Activated naive CD8-positive, alpha-beta T cell treated with anti-CD3 and anti-CD28 coated beads for 36 hours (primary cell): ENCODE measurements at regions not wholly inside any gene's neighbourhood (a gene's known extent, or its start where the extent isn't known, plus 50 kb on each side); places are given as distances from the start of the nearest gene placed in this dataset.

Source experiments
- DNase-seq: peaks from one replicate; pipeline ENCODE4 v3.0.0; 2021
- H3K27ac Mint-ChIP-seq: one replicate; pipeline ENCODE4 v1.8.0; 2022; ENCODE audit warnings: mild to moderate bottlenecking, moderate library complexity, mixed read lengths
- H3K27me3 Mint-ChIP-seq: one replicate; pipeline ENCODE4 v1.8.0; 2022; ENCODE audit warnings: mild to moderate bottlenecking, mixed read lengths
- H3K36me3 Mint-ChIP-seq: one replicate; pipeline ENCODE4 v1.8.0; 2021; ENCODE audit warnings: mild to moderate bottlenecking, mixed read lengths
- H3K4me1 Mint-ChIP-seq: one replicate; pipeline ENCODE4 v1.8.0; 2021; ENCODE audit warnings: mixed read lengths
- H3K4me3 Mint-ChIP-seq: one replicate; pipeline ENCODE4 v1.8.0; 2022; ENCODE audit warnings: mild to moderate bottlenecking, moderate library complexity, mixed read lengths
- H3K9me3 Mint-ChIP-seq: one replicate; pipeline ENCODE4 v1.8.0; 2022; ENCODE audit warnings: mixed read lengths

GRCh38 chr10:123471811-123472210 is 194.3 kb upstream of the GPR26 start:
- no peaks in the 10 kb centered on the region for H3K36me3 Mint-ChIP-seq
- H3K9me3 Mint-ChIP-seq: no peaks in the 10 kb centered on the region
- no peak overlapping the region for H3K27ac Mint-ChIP-seq
- DNase-seq: no peak
- H3K27me3 Mint-ChIP-seq: peaks cover 6% of the 10 kb centered on the region
- no peaks in the 10 kb centered on the region for H3K4me1 Mint-ChIP-seq
- no peak overlapping the region for H3K4me3 Mint-ChIP-seq

- Mint-ChIP-seq H3K4me1 (no peaks in the 10 kb centered on the region), H3K4me3 (no peak overlapping the region), H3K27me3 (peaks cover 6% of the 10 kb centered on the region), H3K9me3 (no peaks in the 10 kb centered on the region), H3K27ac (no peak overlapping the region), H3K36me3 (no peaks in the 10 kb centered on the region)
- DNase-seq: no peak
Observed at GRCh38 chr10:123472606-123473005, 193.5 kb upstream of the GPR26 start.

GRCh38 chr10:123474700-123475099 is 191.5 kb upstream of the GPR26 start:
- no peak overlapping the region for H3K4me3 Mint-ChIP-seq
- H3K4me1 Mint-ChIP-seq: no peaks in the 10 kb centered on the region
- H3K27ac Mint-ChIP-seq: no peak overlapping the region

GRCh38 chr10:123475466-123475865 is 190.7 kb upstream of the GPR26 start:
- Mint-ChIP-seq H3K4me3 (no peak overlapping the region), H3K27ac (no peak overlapping the region), H3K9me3 (no peaks in the 10 kb centered on the region), H3K4me1 (no peaks in the 10 kb centered on the region), H3K36me3 (no peaks in the 10 kb centered on the region), H3K27me3 (peaks cover 6% of the 10 kb centered on the region)
- DNase-seq: no peak

More at GRCh38 chr10:123474700-123475099, 191.5 kb upstream of the GPR26 start:
- Mint-ChIP-seq H3K27me3 (no peaks in the 10 kb centered on the region), H3K9me3 (no peaks in the 10 kb centered on the region), H3K36me3 (no peaks in the 10 kb centered on the region)
- DNase-seq: no peak

- Mint-ChIP-seq H3K4me1 (no peaks in the 10 kb centered on the region), H3K27ac (no peak overlapping the region), H3K4me3 (no peak overlapping the region), H3K27me3 (peaks cover 7% of the 10 kb centered on the region), H3K36me3 (no peaks in the 10 kb centered on the region), H3K9me3 (no peaks in the 10 kb centered on the region)
- DNase-seq: no peak
Observed at GRCh38 chr10:123478116-123478515, 188.0 kb upstream of the GPR26 start.

- Mint-ChIP-seq H3K4me3 (no peak overlapping the region), H3K27me3 (peaks cover 7% of the 10 kb centered on the region), H3K27ac (no peak overlapping the region), H3K4me1 (no peaks in the 10 kb centered on the region), H3K36me3 (no peaks in the 10 kb centered on the region), H3K9me3 (no peaks in the 10 kb centered on the region)
- no peak for DNase-seq
Observed at GRCh38 chr10:123479640-123480039, 186.5 kb upstream of the GPR26 start.

GRCh38 chr10:123480344-123480743 is 185.8 kb upstream of the GPR26 start:
- Mint-ChIP-seq H3K36me3 (no peaks in the 10 kb centered on the region), H3K27me3 (peaks cover 7% of the 10 kb centered on the region), H3K4me1 (no peaks in the 10 kb centered on the region), H3K9me3 (no peaks in the 10 kb centered on the region), H3K4me3 (no peak overlapping the region), H3K27ac (no peak overlapping the region)
- no peak for DNase-seq

- Mint-ChIP-seq H3K27ac (no peak overlapping the region), H3K9me3 (no peaks in the 10 kb centered on the region), H3K27me3 (peaks cover 7% of the 10 kb centered on the region), H3K4me1 (no peaks in the 10 kb centered on the region), H3K4me3 (no peak overlapping the region), H3K36me3 (no peaks in the 10 kb centered on the region)
- DNase-seq: no peak
Observed at GRCh38 chr10:123480845-123481244, 185.3 kb upstream of the GPR26 start.

- Mint-ChIP-seq H3K27ac (no peak overlapping the region), H3K27me3 (peaks cover 14% of the 10 kb centered on the region), H3K36me3 (no peaks in the 10 kb centered on the region), H3K9me3 (no peaks in the 10 kb centered on the region), H3K4me3 (no peak overlapping the region), H3K4me1 (no peaks in the 10 kb centered on the region)
- DNase-seq: no peak
Observed at GRCh38 chr10:123484722-123485121, 181.4 kb upstream of the GPR26 start.

GRCh38 chr10:123485341-123485960 is 180.7 kb upstream of the GPR26 start:
- H3K36me3 Mint-ChIP-seq: no peaks in the 10 kb centered on the region
- H3K4me1 Mint-ChIP-seq: no peaks in the 10 kb centered on the region
- no peak overlapping the region for H3K27ac Mint-ChIP-seq
- no peak for DNase-seq
- H3K4me3 Mint-ChIP-seq: no peak overlapping the region
- H3K9me3 Mint-ChIP-seq: no peaks in the 10 kb centered on the region
- H3K27me3 Mint-ChIP-seq: peaks cover 9% of the 10 kb centered on the region

- Mint-ChIP-seq H3K36me3 (no peaks in the 10 kb centered on the region), H3K9me3 (no peaks in the 10 kb centered on the region), H3K4me1 (no peaks in the 10 kb centered on the region), H3K27me3 (peaks cover 14% of the 10 kb centered on the region), H3K4me3 (no peak overlapping the region), H3K27ac (no peak overlapping the region)
- DNase-seq: no peak
Observed at GRCh38 chr10:123488436-123488835, 177.7 kb upstream of the GPR26 start.

- Mint-ChIP-seq H3K4me3 (no peak overlapping the region), H3K36me3 (no peaks in the 10 kb centered on the region), H3K9me3 (no peaks in the 10 kb centered on the region), H3K4me1 (no peaks in the 10 kb centered on the region), H3K27me3 (peaks cover 14% of the 10 kb centered on the region), H3K27ac (no peak overlapping the region)
- no peak for DNase-seq
Observed at GRCh38 chr10:123491364-123491763, 174.8 kb upstream of the GPR26 start.

- H3K9me3 Mint-ChIP-seq: no peaks in the 10 kb centered on the region
- peaks cover 12% of the 10 kb centered on the region for H3K27me3 Mint-ChIP-seq
- H3K27ac Mint-ChIP-seq: no peak overlapping the region
- H3K4me3 Mint-ChIP-seq: no peak overlapping the region
- DNase-seq: no peak
- no peaks in the 10 kb centered on the region for H3K36me3 Mint-ChIP-seq
- H3K4me1 Mint-ChIP-seq: no peaks in the 10 kb centered on the region
Observed at GRCh38 chr10:123492016-123492415, 174.1 kb upstream of the GPR26 start.

- no peak for DNase-seq
- H3K4me3 Mint-ChIP-seq: no peak overlapping the region
- H3K27ac Mint-ChIP-seq: no peak overlapping the region
- no peaks in the 10 kb centered on the region for H3K36me3 Mint-ChIP-seq
- no peaks in the 10 kb centered on the region for H3K9me3 Mint-ChIP-seq
- no peaks in the 10 kb centered on the region for H3K4me1 Mint-ChIP-seq
- peaks cover 8% of the 10 kb centered on the region for H3K27me3 Mint-ChIP-seq
Observed at GRCh38 chr10:123494301-123494808, 171.8 kb upstream of the GPR26 start.

GRCh38 chr10:123496375-123496774 is 169.8 kb upstream of the GPR26 start:
- no peaks in the 10 kb centered on the region for H3K36me3 Mint-ChIP-seq
- DNase-seq: no peak
- H3K27ac Mint-ChIP-seq: no peak overlapping the region
- H3K4me1 Mint-ChIP-seq: no peaks in the 10 kb centered on the region
- peaks cover 8% of the 10 kb centered on the region for H3K27me3 Mint-ChIP-seq
- no peaks in the 10 kb centered on the region for H3K9me3 Mint-ChIP-seq
- H3K4me3 Mint-ChIP-seq: no peak overlapping the region

GRCh38 chr10:123496996-123497660 is 169.0 kb upstream of the GPR26 start:
- Mint-ChIP-seq H3K9me3 (no peaks in the 10 kb centered on the region), H3K4me3 (no peak overlapping the region), H3K36me3 (no peaks in the 10 kb centered on the region), H3K4me1 (no peaks in the 10 kb centered on the region), H3K27me3 (peaks cover 4% of the 10 kb centered on the region), H3K27ac (no peak overlapping the region)
- DNase-seq: no peak
